Stomach (tissue), 8 donors: ENCODE measurements at regions not wholly inside any gene's neighbourhood (a gene's known extent, or its start where the extent isn't known, plus 50 kb on each side); places are given as distances from the start of the nearest gene placed in this dataset.

Experiments used
- DNase-seq, 2 donors: peaks; one replicate each; pipeline versions ENCODE4 v3.0.0 to v3.0.0-alpha.2; 2013 to 2019
- H3K27ac ChIP-seq, 5 donors: fragments of 200-600 bp in 4 of 5; sonication (generic) in 4 of 5; one replicate each; pipeline ENCODE4 v1.5.1; 2013 to 2019; ENCODE audit warnings: mild to moderate bottlenecking in 1 of 5, moderate library complexity in 1 of 5
- H3K27me3 ChIP-seq, 3 donors: fragments of 200-600 bp; sonication (generic); one replicate each; pipeline ENCODE4 v1.5.1; 2017 to 2019; ENCODE audit warnings: mixed run types in 1 of 3
- H3K36me3 ChIP-seq, 4 donors: fragments of 200-600 bp; sonication (generic); 1 replicate in 3 of 4; 2 replicates in 1 of 4; pipeline ENCODE4 v1.5.1; 2016 to 2019
- H3K4me1 ChIP-seq, 4 donors: fragments of 200-600 bp; sonication (generic); one replicate each; pipeline ENCODE4 v1.5.1; 2016 to 2019
- H3K4me3 ChIP-seq, 4 donors: fragments of 200-600 bp; sonication (generic) in 3 of 4; one replicate each; pipeline ENCODE4 v1.5.1; 2016 to 2019; ENCODE audit warnings: mild to moderate bottlenecking in 1 of 4
- H3K9me3 ChIP-seq, 4 donors: fragments of 200-600 bp; sonication (generic); one replicate each; pipeline ENCODE4 v1.5.1; 2016 to 2019
- EP300 ChIP-seq: sonication (generic); formaldehyde crosslinking; IDR thresholded peaks from one replicate; pipeline ENCODE4 v1.6.1; 2017; ENCODE audit warnings: antibody characterized with exemption
- POLR2A ChIP-seq, 4 donors: fragments of 450-650 bp; IDR thresholded peaks; one replicate each; pipeline ENCODE4 v1.6.1; 2016; ENCODE audit warnings: antibody characterized with exemption in 4 of 4, control low read depth in 2 of 4, mild to moderate bottlenecking in 1 of 4, moderate library complexity in 1 of 4
- POLR2AphosphoS5 ChIP-seq, 3 donors: sonication (generic); formaldehyde crosslinking; IDR thresholded peaks; one replicate each; pipeline ENCODE4 v1.6.1; 2016; ENCODE audit warnings: antibody characterized with exemption in 3 of 3
- WGBS, 5 donors: extraction: QIAGEN DNeasy Blood & Tissue Kit in 3 of 5; methylation state at CpG; one replicate each; pipeline versions ENCODE4 v1.1.5 to v1.1.7; 2013 to 2018; 5-methylcytosine and 5-hydroxymethylcytosine counted together
- intact Hi-C: fragments of 100-400 bp; cut with DNase I; formaldehyde crosslinking; loops from one replicate; pipeline ENCODE4 v1.15.1; 2023; ENCODE audit warnings: low total_unique reads
- TF ChIP-seq, protein P1 (sequence below), 7 experiments: fragments of 450-650 bp in 4 of 7; fragments of 200-600 bp in 3 of 7; sonication (generic) in 3 of 7; IDR thresholded peaks; one replicate each; pipeline ENCODE4 v1.5.1; 2016 to 2019; ENCODE audit warnings: antibody characterized with exemption in 7 of 7, control low read depth in 2 of 7, mild to moderate bottlenecking in 1 of 7
- donor health status: healthy with polysubstance abuse.
- donor health status: Bipolar disorder and iron deficiency.
- donor health status: healthy.

DNA sequence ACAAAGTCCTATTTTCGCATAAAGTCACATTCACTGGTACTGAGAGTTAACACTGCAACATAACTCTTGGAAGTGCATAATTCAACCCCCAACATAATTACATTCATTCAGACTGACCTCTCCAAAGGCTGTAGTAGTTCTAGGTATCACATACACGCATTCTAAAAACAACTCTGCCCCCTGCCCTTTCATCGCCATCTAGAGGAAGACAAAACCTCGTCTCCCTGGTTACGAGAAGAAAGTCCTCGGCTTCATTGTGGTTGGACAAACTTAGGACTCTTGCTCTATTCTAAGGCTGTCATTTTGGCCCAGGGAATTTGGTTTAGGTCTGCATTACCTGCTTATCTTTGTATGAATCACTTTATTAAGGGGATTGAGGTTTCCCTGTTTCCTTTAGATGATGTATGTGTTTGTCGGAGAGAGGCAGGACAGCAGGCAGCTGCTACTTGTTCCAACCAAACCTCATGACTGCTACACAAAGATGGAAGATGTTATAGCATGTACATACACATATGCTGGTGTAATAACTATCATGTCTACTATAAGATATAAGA lies 215.4 kb upstream of the NRXN1 start:
- H3K27ac ChIP-seq = no peak overlapping the region
- H3K4me3 ChIP-seq = no peak overlapping the region
- WGBS, 5 donors = 71 to 80% (median 73%) methylated on average over 7 of the region's 7 CpGs
- no peaks in the 10 kb centered on the region for H3K4me1 ChIP-seq
- intact Hi-C loops = no loop called here
- no peak for DNase-seq
- TF ChIP-seq POLR2AphosphoS5 (IDR thresholded peaks at IDR 0.05) (no peak), EP300 (no peak), POLR2A (IDR thresholded peaks at IDR 0.05) (no peak)
- TF ChIP-seq, protein P1, sequence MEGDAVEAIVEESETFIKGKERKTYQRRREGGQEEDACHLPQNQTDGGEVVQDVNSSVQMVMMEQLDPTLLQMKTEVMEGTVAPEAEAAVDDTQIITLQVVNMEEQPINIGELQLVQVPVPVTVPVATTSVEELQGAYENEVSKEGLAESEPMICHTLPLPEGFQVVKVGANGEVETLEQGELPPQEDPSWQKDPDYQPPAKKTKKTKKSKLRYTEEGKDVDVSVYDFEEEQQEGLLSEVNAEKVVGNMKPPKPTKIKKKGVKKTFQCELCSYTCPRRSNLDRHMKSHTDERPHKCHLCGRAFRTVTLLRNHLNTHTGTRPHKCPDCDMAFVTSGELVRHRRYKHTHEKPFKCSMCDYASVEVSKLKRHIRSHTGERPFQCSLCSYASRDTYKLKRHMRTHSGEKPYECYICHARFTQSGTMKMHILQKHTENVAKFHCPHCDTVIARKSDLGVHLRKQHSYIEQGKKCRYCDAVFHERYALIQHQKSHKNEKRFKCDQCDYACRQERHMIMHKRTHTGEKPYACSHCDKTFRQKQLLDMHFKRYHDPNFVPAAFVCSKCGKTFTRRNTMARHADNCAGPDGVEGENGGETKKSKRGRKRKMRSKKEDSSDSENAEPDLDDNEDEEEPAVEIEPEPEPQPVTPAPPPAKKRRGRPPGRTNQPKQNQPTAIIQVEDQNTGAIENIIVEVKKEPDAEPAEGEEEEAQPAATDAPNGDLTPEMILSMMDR (IDR thresholded peaks at IDR 0.05) = no peak
- no peaks in the 10 kb centered on the region for H3K27me3 ChIP-seq
- peaks cover 0 to 15% (median 9%) of the 10 kb centered on the region in 4 donors for H3K9me3 ChIP-seq
- H3K36me3 ChIP-seq = no peaks in the 10 kb centered on the region

DNA sequence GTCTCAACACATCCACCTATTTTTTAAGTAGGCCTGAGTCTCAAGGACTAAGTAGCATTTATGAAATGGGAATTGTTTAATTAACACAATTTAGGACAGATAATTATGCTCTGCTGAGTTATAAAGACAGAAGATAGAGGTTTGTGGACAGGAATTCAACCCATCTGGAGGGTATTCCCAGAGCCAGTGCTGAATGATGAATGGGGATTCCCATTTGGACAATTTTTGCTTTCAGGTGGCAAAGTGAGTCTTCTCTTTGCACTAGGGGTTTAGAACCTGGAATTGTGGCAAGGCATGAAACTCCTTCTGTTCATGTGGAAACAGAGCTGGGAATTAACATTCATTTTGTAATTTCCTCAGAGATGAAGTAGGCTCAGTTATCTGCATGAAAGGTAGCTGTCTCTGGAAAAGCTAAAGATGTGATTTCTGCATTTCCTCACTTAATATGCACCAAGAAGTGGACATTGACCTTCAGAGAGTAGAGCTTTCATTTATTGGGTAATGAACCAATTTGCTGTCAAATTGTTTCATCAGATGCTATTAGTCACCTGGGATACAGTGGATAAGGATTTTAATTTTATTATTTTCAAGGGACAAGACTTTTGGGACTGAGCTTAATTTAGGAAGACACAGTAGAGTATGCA lies 212.1 kb upstream of the NRXN1 start:
- Histone ChIP-seq H3K4me3 (no peak overlapping the region), H3K4me1 (no peaks in the 10 kb centered on the region), H3K27me3 (no peaks in the 10 kb centered on the region), H3K27ac (no peak overlapping the region), H3K9me3 (no peaks in the 10 kb centered on the region), H3K36me3 (no peaks in the 10 kb centered on the region)
- intact Hi-C loops = no loop called here
- TF ChIP-seq EP300 (no peak), POLR2AphosphoS5 (IDR thresholded peaks at IDR 0.05) (no peak)
- DNase-seq = no peak

DNA sequence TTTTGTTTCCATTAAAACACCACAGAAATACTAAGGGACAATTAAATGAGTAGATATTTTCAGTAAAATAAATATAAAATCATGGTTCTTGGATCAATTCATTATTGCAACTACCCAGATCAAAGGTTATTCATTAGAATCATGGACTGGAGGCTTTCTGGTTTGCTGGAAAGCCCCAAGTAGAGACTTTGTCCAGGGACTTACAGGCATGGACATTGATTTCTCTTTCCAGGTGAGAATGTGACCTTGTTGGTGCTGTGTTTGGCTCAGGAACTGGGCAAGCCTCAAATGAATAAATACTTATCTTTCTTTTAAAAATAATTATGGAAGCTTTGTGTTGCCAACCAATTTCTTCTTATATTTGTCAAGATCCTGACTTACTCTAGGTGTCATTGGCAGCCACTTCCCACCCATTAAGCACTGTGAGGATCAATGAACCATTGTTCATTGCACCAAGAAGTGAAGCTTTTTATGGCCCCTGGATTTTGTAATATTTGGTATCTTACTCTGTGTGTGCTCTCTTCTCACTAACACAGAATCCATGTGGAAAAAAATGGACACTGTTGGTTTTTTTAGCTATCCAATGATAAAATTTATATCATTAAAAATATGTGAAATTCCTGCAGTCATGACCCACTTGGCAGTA lies 205.8 kb upstream of the NRXN1 start:
- no peak for DNase-seq
- Histone ChIP-seq H3K27me3 (no peaks in the 10 kb centered on the region), H3K36me3 (no peaks in the 10 kb centered on the region), H3K9me3 (peaks cover 0 to 7% (median 3%) of the 10 kb centered on the region in 4 donors), H3K4me1 (no peaks in the 10 kb centered on the region), H3K4me3 (no peak overlapping the region), H3K27ac (no peak overlapping the region)
- no peak for TF ChIP-seq POLR2AphosphoS5 (IDR thresholded peaks at IDR 0.05)
- no peak for TF ChIP-seq EP300
- TF ChIP-seq POLR2A (IDR thresholded peaks at IDR 0.05) = no peak
- TF ChIP-seq, protein P1 (IDR thresholded peaks at IDR 0.05) = no peak
- intact Hi-C loops = no loop called here

DNA sequence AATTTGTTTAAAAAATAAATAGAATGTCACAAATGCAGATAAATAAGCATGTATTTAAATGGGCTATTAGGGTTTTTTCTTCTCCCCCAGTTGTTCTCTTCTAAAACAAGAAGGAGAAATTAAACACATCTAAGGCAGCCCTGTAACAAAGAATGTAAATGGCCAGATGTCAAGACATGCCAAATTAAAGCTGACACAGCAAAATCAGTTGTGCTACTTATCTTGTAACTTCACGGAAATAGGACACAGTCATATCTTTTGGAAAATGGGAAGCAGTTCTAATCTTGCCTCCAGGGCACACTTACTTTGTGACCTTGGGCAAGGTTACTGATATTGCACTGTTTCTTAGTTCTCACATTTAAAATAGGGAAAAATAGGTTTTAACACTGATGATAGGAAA lies 200.1 kb upstream of the NRXN1 start:
- Histone ChIP-seq H3K4me1 (no peaks in the 10 kb centered on the region), H3K27ac (no peak overlapping the region), H3K27me3 (no peaks in the 10 kb centered on the region), H3K36me3 (no peaks in the 10 kb centered on the region), H3K9me3 (peaks cover 0 to 20% (median 8%) of the 10 kb centered on the region in 4 donors), H3K4me3 (no peak overlapping the region)
- TF ChIP-seq, protein P1 (IDR thresholded peaks at IDR 0.05) = no peak
- TF ChIP-seq EP300 = no peak
- no peak for TF ChIP-seq POLR2A (IDR thresholded peaks at IDR 0.05)
- no peak for TF ChIP-seq POLR2AphosphoS5 (IDR thresholded peaks at IDR 0.05)
- intact Hi-C loops = no loop called here
- 18 to 43% (median 33%) methylated on average over 1 of the region's 1 CpG for WGBS, 5 donors
- no peak for DNase-seq

DNA sequence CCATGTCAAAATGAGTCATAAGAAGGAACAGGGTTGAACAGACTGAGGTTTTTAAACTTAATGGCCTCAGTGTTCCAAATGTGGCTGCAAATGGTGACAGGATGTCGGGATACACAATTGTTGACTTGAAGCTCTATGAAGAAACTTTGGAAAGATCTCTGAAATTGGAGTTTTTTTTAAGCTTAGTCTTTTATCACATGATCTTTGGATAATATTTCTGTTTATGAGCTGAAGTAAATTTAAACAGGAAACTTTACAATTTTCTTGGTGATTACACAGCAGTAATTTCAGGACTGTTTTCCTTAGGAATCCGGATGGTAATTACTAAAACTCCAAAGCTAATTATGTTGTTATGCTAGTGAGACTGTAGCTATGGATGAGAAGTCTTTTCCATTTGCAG lies 199.1 kb upstream of the NRXN1 start:
- TF ChIP-seq EP300 = no peak
- no peak for TF ChIP-seq POLR2AphosphoS5 (IDR thresholded peaks at IDR 0.05)
- TF ChIP-seq, protein P1 (IDR thresholded peaks at IDR 0.05) = no peak
- no peak for TF ChIP-seq POLR2A (IDR thresholded peaks at IDR 0.05)
- no peaks in the 10 kb centered on the region for H3K4me1 ChIP-seq
- H3K27me3 ChIP-seq = no peaks in the 10 kb centered on the region
- no peaks in the 10 kb centered on the region for H3K36me3 ChIP-seq
- peaks cover 0 to 20% (median 8%) of the 10 kb centered on the region in 4 donors for H3K9me3 ChIP-seq
- 46 to 72% (median 67%) methylated on average over 2 of the region's 2 CpGs for WGBS, 5 donors
- intact Hi-C loops = no loop called here
- H3K27ac ChIP-seq = no peak overlapping the region
- no peak overlapping the region for H3K4me3 ChIP-seq
- no peak for DNase-seq
